OCI-LY1 (cell line): ENCODE measurements at regions not wholly inside any gene's neighbourhood (a gene's known extent, or its start where the extent isn't known, plus 50 kb on each side); places are given as distances from the start of the nearest gene placed in this dataset.
"Not testable (repeated sequence)": the region's sequence is repeated elsewhere in the genome, so short reads cannot be mapped to it uniquely, and the experiment has no call there.

ENCODE experiments used
- CTCF ChIP-seq: fragments of 200-600 bp; sonication (generic), shearing (Covaris generic); IDR thresholded peaks from 2 replicates; pipeline ENCODE4 v1.5.1; 2017; ENCODE audit warnings: mild to moderate bottlenecking, antibody characterized with exemption, low read length, moderate library complexity, mixed read lengths
- EZH2 ChIP-seq: fragments of 200-600 bp; sonication (generic), shearing (Covaris generic); IDR thresholded peaks from 2 replicates; pipeline ENCODE4 v1.8.0; 2017; ENCODE audit warnings: borderline replicate concordance, mixed run types, mild to moderate bottlenecking, antibody characterized with exemption, low read length, moderate library complexity, mixed read lengths

GRCh38 chr15:99810663-99811062 lies 77.4 kb upstream of the LYSMD4 start:
- TF ChIP-seq CTCF, EZH2: not testable (repeated sequence)
